HCT116 (cell line): ENCODE measurements at regions not wholly inside any gene's neighbourhood (a gene's known extent, or its start where the extent isn't known, plus 50 kb on each side); places are given as distances from the start of the nearest gene placed in this dataset.
"Not testable (repeated sequence)": the region's sequence is repeated elsewhere in the genome, so short reads cannot be mapped to it uniquely, and the experiment has no call there.

ENCODE experiments used
- ATAC-seq: fragments of 200-7000 bp; cut with Tn5 transposase; 2 replicates; pipeline ENCODE4 v1.9.1; 2020; ENCODE audit warnings: mild to moderate bottlenecking, moderate library complexity
- BruUV-seq: library from RNA; stranded (reverse); fragments of 400-500 nt; replicated peaks from 2 replicates; lab custom pipeline; 2021; lab: Mats Ljungman, UMichigan
- CTCF ChIA-PET: fragments of 300-600 bp; sonication (Branson Sonifier 250); formaldehyde crosslinking; loops from one replicate; lab custom pipeline; 2021; ENCODE audit warnings: antibody characterized with exemption; lab: Charles Lee
- POLR2A ChIA-PET: fragments of 300-600, 350-600 bp; sonication (Branson Sonifier 250); formaldehyde crosslinking; loops from one replicate; lab custom pipeline; 2021; ENCODE audit warnings: antibody characterized with exemption; lab: Charles Lee
- RAD21 ChIA-PET, 2 experiments: fragments of 300-600 bp; sonication (Branson Sonifier 250); formaldehyde crosslinking; loops; one replicate each; lab custom pipeline; 2023; ENCODE audit warnings: low total read pairs in 2 of 2; ENCODE audit not compliant: uncharacterized antibody in 2 of 2, unreplicated experiment in 2 of 2, low non-redundant PET in 1 of 2; lab: Charles Lee
- DNase-seq: peaks from one replicate; pipeline ENCODE4 v3.0.0-alpha.2; 2010; ENCODE audit warnings: low read depth, low spot score
- H2AFZ ChIP-seq: fragments of 200-600 bp; shearing (Covaris generic), sonication (generic); 2 replicates; pipeline ENCODE4 v1.6.1; 2017; ENCODE audit warnings: low read depth, mixed run types, mixed read lengths, antibody characterized with exemption, low read length; ENCODE audit not compliant: poor library complexity, severe bottlenecking
- H3K27ac ChIP-seq: 2 replicates; pipeline ENCODE4 v1.5.1; 2012; ENCODE audit warnings: low read depth, low read length
- H3K27me3 ChIP-seq: fragments of 200-600 bp; sonication (generic); 2 replicates; pipeline ENCODE4 v1.6.1; 2016; ENCODE audit warnings: mixed run types, low read length, mixed read lengths; ENCODE audit not compliant: insufficient read depth
- H3K36me3 ChIP-seq, 2 experiments: fragments of 200-500 bp in 1 of 2; fragments of 200-600 bp in 1 of 2; sonication (Bioruptor generic) in 1 of 2; sonication (generic) in 1 of 2; 2 replicates each; pipeline versions ENCODE4 v1.5.1 to v1.6.1; 2014 to 2016; ENCODE audit warnings: low read length in 2 of 2, inconsistent platforms in 1 of 2, mixed read lengths in 1 of 2, mixed run types in 1 of 2; ENCODE audit not compliant: insufficient read depth in 2 of 2, control insufficient read depth in 1 of 2
- H3K4me1 ChIP-seq, 2 experiments: fragments of 200-600 bp in 1 of 2; sonication (generic) in 1 of 2; 2 replicates each; pipeline versions ENCODE4 v1.5.1 to v1.6.1; 2012 to 2017; ENCODE audit warnings: low read length in 2 of 2, inconsistent platforms in 1 of 2, mild to moderate bottlenecking in 1 of 2, mixed read lengths in 1 of 2, mixed run types in 1 of 2, moderate library complexity in 1 of 2; ENCODE audit not compliant: insufficient read depth in 2 of 2, control insufficient read depth in 1 of 2
- H3K4me2 ChIP-seq: fragments of 200-600 bp; sonication (generic); 2 replicates; pipeline ENCODE4 v1.6.1; 2017; ENCODE audit warnings: mixed run types, low read length, mixed read lengths
- H3K4me3 ChIP-seq, 2 experiments: fragments of 200-600 bp in 1 of 2; sonication (generic) in 1 of 2; replicated peaks in 1 of 2; 2 replicates each; pipeline ENCODE4 v1.5.1; 2011 to 2016; ENCODE audit warnings: low read length in 2 of 2, control low read depth in 1 of 2, low read depth in 1 of 2, mild to moderate bottlenecking in 1 of 2, mixed read lengths in 1 of 2, mixed run types in 1 of 2
- H3K79me2 ChIP-seq: fragments of 200-600 bp; sonication (generic); 2 replicates; pipeline ENCODE4 v1.6.1; 2017; ENCODE audit warnings: mild to moderate bottlenecking, mixed run types, low read length, moderate library complexity, mixed read lengths; ENCODE audit not compliant: insufficient read depth
- H3K9ac ChIP-seq: fragments of 200-600 bp; sonication (generic); 2 replicates; pipeline ENCODE4 v1.6.1; 2016; ENCODE audit warnings: low read length, mixed read lengths
- H3K9me2 ChIP-seq: fragments of 200-600 bp; sonication (generic), shearing (Covaris generic); 2 replicates; pipeline ENCODE4 v1.6.1; 2017; ENCODE audit warnings: mixed run types, mild to moderate bottlenecking, moderate library complexity; ENCODE audit not compliant: insufficient read depth
- H3K9me3 ChIP-seq, 2 experiments: fragments of 200-500 bp in 1 of 2; fragments of 200-600 bp in 1 of 2; sonication (Bioruptor generic) in 1 of 2; sonication (generic) in 1 of 2; 2 replicates each; pipeline ENCODE4 v1.6.1; 2014 to 2017; ENCODE audit warnings: low read length in 2 of 2, mixed read lengths in 2 of 2, inconsistent platforms in 1 of 2, low read depth in 1 of 2, mild to moderate bottlenecking in 1 of 2, mixed run types in 1 of 2, moderate library complexity in 1 of 2; ENCODE audit not compliant: control insufficient read depth in 1 of 2, insufficient read depth in 1 of 2
- H4K20me1 ChIP-seq: fragments of 200-600 bp; sonication (generic), shearing (Covaris generic); 2 replicates; pipeline ENCODE4 v1.6.1; 2017; ENCODE audit warnings: mixed run types, mild to moderate bottlenecking, moderate library complexity; ENCODE audit not compliant: insufficient read depth
- intact Hi-C: fragments of 100-400 bp; cut with micrococcal nuclease; formaldehyde crosslinking; loops from 2 replicates; pipeline ENCODE4 v1.10.0; 2022

GRCh38 chr1:206366772-206367171 lies 103.5 kb upstream of the IKBKE start:
- H3K9me3 ChIP-seq, H3K9me2 ChIP-seq, DNase-seq, H2AFZ ChIP-seq, POLR2A ChIA-PET, H3K36me3 ChIP-seq, H3K27me3 ChIP-seq, CTCF ChIA-PET, RAD21 ChIA-PET, H3K4me1 ChIP-seq, H3K27ac ChIP-seq, H4K20me1 ChIP-seq, BruUV-seq, H3K79me2 ChIP-seq, H3K4me2 ChIP-seq, intact Hi-C loops, H3K4me3 ChIP-seq, H3K9ac ChIP-seq: not testable (repeated sequence)
- peak; percentile 46; the same call in 1 of the 2 replicates for ATAC-seq

GRCh38 chr1:206367955-206368622 lies 102.2 kb upstream of the IKBKE start:
- CTCF ChIA-PET, H3K4me3 ChIP-seq, H2AFZ ChIP-seq, ATAC-seq, H3K4me1 ChIP-seq, RAD21 ChIA-PET, intact Hi-C loops, H3K79me2 ChIP-seq, H4K20me1 ChIP-seq, H3K9ac ChIP-seq, H3K9me2 ChIP-seq, DNase-seq, POLR2A ChIA-PET, H3K27me3 ChIP-seq, H3K9me3 ChIP-seq, BruUV-seq, H3K36me3 ChIP-seq, H3K27ac ChIP-seq, H3K4me2 ChIP-seq: not testable (repeated sequence)

- H3K36me3 ChIP-seq, DNase-seq, ATAC-seq, H3K4me1 ChIP-seq, H3K79me2 ChIP-seq, intact Hi-C loops, BruUV-seq, POLR2A ChIA-PET, H3K27ac ChIP-seq, H3K27me3 ChIP-seq, H4K20me1 ChIP-seq, H2AFZ ChIP-seq, H3K9me3 ChIP-seq, H3K4me3 ChIP-seq, H3K9ac ChIP-seq, RAD21 ChIA-PET, H3K9me2 ChIP-seq, H3K4me2 ChIP-seq, CTCF ChIA-PET: not testable (repeated sequence)
Measured at GRCh38 chr1:206374725-206375124, 95.6 kb upstream of the IKBKE start.

- RAD21 ChIA-PET: not testable (repeated sequence)
Measured at GRCh38 chr1:206375552-206375951, 94.7 kb upstream of the IKBKE start.

More at GRCh38 chr1:206375552-206375951, 94.7 kb upstream of the IKBKE start:
- H3K4me2 ChIP-seq, H3K9me2 ChIP-seq, H3K9ac ChIP-seq, intact Hi-C loops, H3K79me2 ChIP-seq, CTCF ChIA-PET, H3K36me3 ChIP-seq, H3K27me3 ChIP-seq, ATAC-seq, H2AFZ ChIP-seq, H3K9me3 ChIP-seq, H3K4me3 ChIP-seq, BruUV-seq, H3K4me1 ChIP-seq, POLR2A ChIA-PET, H3K27ac ChIP-seq, DNase-seq, H4K20me1 ChIP-seq: not testable (repeated sequence)
